HFF-Myc (cell line): ENCODE measurements at regions not wholly inside any gene's neighbourhood (a gene's known extent, or its start where the extent isn't known, plus 50 kb on each side); places are given as distances from the start of the nearest gene placed in this dataset.

ENCODE experiments used
- DNase-seq: peaks from one replicate; pipeline ENCODE4 v3.0.0-alpha.2; 2011; ENCODE audit warnings: low read depth; ENCODE audit errors: extremely low read depth
- H3K4me3 ChIP-seq: replicated peaks from 2 replicates; pipeline ENCODE4 v1.5.1; 2011; ENCODE audit warnings: low read depth, mild to moderate bottlenecking, control low read depth, low read length
- TF ChIP-seq, protein P1 (sequence below): IDR thresholded peaks from 2 replicates; pipeline ENCODE4 v1.5.1; 2012; ENCODE audit warnings: mild to moderate bottlenecking, low read depth, low read length, control low read depth; ENCODE audit errors: missing control alignments

DNA sequence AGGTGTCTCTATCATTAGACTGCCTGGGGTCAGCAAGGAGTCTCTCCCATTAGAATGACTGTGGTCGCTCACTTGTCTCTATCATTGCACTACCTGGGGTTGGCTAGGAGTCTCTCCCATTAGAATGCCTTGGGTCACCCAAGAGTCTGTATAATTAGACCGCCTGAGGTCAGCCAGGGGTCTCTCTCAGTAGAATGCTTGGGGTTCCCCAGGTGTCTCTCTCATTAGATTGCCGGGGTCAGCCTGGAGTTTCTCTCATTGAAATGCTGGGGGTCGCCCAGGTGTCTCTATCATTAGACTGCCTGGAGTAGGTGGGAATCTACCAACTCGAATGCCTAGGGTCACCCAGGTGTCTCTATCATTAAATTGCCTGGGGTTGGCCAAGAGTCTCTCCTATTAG is 2231.6 kb downstream of the TP53TG3F start:
- TF ChIP-seq, protein P1, sequence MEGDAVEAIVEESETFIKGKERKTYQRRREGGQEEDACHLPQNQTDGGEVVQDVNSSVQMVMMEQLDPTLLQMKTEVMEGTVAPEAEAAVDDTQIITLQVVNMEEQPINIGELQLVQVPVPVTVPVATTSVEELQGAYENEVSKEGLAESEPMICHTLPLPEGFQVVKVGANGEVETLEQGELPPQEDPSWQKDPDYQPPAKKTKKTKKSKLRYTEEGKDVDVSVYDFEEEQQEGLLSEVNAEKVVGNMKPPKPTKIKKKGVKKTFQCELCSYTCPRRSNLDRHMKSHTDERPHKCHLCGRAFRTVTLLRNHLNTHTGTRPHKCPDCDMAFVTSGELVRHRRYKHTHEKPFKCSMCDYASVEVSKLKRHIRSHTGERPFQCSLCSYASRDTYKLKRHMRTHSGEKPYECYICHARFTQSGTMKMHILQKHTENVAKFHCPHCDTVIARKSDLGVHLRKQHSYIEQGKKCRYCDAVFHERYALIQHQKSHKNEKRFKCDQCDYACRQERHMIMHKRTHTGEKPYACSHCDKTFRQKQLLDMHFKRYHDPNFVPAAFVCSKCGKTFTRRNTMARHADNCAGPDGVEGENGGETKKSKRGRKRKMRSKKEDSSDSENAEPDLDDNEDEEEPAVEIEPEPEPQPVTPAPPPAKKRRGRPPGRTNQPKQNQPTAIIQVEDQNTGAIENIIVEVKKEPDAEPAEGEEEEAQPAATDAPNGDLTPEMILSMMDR: no peak
- H3K4me3 ChIP-seq: no peak overlapping the region
- no peak for DNase-seq

DNA sequence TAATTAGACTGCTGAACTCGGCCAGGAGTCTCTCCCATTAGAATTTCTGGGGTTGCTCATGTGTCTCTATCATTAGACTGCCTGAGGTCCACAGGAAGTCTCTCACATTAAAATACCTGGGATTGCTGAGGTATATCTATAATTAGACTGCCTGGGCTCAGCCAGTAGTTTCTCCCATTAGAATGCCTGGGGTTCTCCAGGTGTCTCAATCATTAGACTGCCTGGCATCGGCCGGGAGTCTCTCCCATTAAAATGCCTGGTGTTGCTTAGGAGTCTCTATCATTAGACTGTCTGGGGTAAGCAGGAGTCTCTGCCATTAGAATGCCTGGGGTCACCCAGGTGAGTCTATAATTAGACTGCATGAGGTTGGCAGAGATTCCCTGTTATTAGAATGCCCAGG is 2233.4 kb downstream of the TP53TG3F start:
- TF ChIP-seq, protein P1: no peak
- DNase-seq: no peak
- H3K4me3 ChIP-seq: no peak overlapping the region

DNA sequence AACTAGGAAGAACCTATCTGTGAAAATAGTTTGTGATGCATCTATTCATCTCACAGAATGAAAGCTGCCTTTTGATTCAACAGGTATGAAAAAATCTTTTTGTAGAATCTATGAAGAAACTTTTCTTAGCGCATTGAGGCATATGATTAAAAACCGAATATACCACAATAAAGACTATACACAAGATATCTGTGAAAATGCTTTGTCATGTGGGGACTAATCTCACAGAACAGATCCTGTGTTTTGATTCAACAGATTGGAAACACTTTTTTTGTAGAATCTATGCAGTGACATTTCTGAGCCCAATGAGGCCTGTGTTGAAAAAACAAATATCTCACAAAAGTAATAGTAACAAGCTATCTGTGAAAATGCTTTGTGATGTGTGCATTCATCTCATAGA is 2247.5 kb downstream of the TP53TG3F start:
- no peak overlapping the region for H3K4me3 ChIP-seq
- TF ChIP-seq, protein P1: no peak
- no peak for DNase-seq

DNA sequence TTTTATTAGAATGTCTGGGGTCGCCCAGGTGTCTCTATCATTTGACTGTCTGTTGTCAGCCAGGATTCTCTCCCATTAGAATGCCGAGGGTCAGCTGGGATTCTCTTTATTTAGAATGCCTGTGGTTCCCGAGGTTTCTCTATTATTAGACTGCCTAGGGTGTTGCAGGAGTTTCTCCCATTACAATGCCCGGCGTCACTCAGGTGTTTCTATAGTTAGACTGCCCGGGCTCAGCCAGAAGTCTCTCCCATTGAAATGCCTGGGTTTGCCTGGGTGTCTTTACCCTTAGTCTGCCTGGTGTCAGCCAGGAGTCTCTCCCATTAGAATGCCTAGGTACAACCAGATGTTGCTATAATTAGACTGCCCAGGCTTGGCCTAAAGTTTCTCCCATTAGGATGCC is 2252.0 kb downstream of the TP53TG3F start:
- TF ChIP-seq, protein P1: no peak
- no peak for DNase-seq
- H3K4me3 ChIP-seq: no peak overlapping the region

DNA sequence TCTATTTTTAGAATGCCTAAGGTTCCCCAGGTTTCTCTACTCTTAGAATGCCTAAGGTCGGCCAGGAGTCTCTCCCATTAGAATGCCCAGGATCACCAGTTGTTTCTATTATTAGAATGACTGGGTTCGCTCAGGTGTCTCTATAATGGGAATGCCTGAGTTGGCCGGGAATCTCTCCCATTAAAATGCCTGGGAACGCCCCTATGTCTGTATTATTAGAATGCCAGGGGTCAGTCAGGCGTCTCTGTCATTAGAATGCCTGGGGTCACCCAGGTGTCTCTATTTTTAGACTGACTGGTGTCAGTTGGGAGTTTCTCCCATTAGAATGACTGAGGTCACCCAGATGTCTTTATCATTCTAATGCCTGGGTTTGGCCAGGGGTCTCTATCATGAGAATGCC is 2252.5 kb downstream of the TP53TG3F start:
- DNase-seq: no peak
- H3K4me3 ChIP-seq: no peak overlapping the region
- TF ChIP-seq, protein P1: no peak

DNA sequence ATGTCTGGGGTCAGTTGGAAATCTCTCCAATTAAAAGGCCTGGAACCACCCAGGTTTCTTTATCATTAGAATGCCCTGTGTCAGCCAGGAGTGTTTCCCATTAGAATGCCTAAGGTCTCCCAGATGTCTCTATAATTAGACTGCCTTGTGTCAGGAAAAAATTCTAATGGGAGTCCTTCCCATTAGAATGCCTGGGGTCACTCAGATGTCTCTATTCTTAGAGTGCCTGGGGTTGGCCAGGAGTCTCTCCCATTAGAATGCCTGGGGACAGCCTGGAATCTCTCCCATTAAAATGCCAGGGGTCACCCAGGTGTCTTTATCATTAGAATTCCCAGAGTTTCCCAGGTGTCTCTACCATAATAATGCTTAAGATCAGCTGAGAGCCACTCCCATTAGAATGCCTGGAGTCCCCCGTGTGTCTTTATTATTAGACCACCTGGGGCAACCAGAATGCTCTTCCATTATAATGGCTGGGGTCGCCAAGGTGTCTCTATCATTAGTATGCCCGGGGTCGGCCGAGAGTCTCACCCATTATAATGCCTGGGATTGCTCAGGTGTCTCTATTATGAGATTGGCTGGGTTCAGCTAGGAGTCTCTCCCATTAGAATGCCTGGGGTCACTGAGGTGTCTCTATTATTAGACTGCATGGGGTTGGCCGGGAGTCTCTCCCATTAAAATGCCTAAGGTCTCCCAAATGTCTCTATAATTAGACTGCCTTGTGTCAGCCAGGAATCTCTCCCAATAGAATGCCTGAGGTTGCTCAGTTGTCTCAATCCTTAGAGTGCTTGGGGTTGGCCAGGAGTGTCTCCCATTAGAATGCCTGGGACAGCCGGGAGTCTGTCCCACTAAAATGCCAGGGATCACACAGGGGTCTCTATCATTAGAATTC is 2254.6 kb downstream of the TP53TG3F start:
- TF ChIP-seq, protein P1: no peak
- no peak overlapping the region for H3K4me3 ChIP-seq

More for the DNA sequence above, 2254.6 kb downstream of the TP53TG3F start:
- no peak for DNase-seq
